H1 (cell line): ENCODE measurements at regions not wholly inside any gene's neighbourhood (a gene's known extent, or its start where the extent isn't known, plus 50 kb on each side); places are given as distances from the start of the nearest gene placed in this dataset.

Experiments
- CTCF ChIA-PET: fragments of 300-600 bp; sonication (Branson Sonifier 250); formaldehyde crosslinking; loops from one replicate; lab custom pipeline; 2021; ENCODE audit not compliant: partially characterized antibody; lab: Charles Lee
- POLR2A ChIA-PET: fragments of 300-600 bp; sonication (Branson Sonifier 250); formaldehyde crosslinking; loops from one replicate; lab custom pipeline; 2021; ENCODE audit warnings: inconsistent platforms; ENCODE audit not compliant: partially characterized antibody; lab: Charles Lee
- DNase-seq, 2 experiments: peaks; one replicate each; pipeline versions ENCODE4 v3.0.0 to v3.0.0-alpha.2; 2010 to 2022; ENCODE audit warnings: low spot score in 2 of 2, low read depth in 1 of 2, mixed read lengths in 1 of 2
- FAIRE-seq: peaks from 2 replicates; lab custom pipeline; 2011; peaks lifted over from hg19 to GRCh38; lab: Jason Lieb, UNC
- H2AFZ ChIP-seq: 2 replicates; pipeline ENCODE4 v1.8.1; 2012; ENCODE audit warnings: low read length, inconsistent platforms
- H2AK5ac ChIP-seq: 2 replicates; pipeline ENCODE4 v1.6.1; 2013; ENCODE audit warnings: low read depth, low read length
- H2BK120ac ChIP-seq: replicated peaks from 2 replicates; pipeline ENCODE3; 2013; ENCODE audit warnings: low read depth, low read length, inconsistent platforms
- H2BK12ac ChIP-seq: 2 replicates; pipeline ENCODE4 v1.6.1; 2013; ENCODE audit warnings: low read depth, low read length
- H2BK15ac ChIP-seq: 2 replicates; pipeline ENCODE4 v1.6.1; 2013; ENCODE audit warnings: low read length
- H2BK20ac ChIP-seq: 2 replicates; pipeline ENCODE4 v1.6.1; 2013; ENCODE audit warnings: low read length
- H2BK5ac ChIP-seq: 2 replicates; pipeline ENCODE4 v1.6.1; 2013; ENCODE audit warnings: low read depth, low read length
- H3K14ac ChIP-seq: 2 replicates; pipeline ENCODE4 v1.6.1; 2013; ENCODE audit warnings: inconsistent platforms; ENCODE audit not compliant: insufficient read length
- H3K18ac ChIP-seq: 2 replicates; pipeline ENCODE4 v1.6.1; 2013; ENCODE audit warnings: low read length; ENCODE audit errors: extremely low read depth
- H3K23ac ChIP-seq: 2 replicates; pipeline ENCODE4 v1.6.1; 2013; ENCODE audit warnings: inconsistent platforms; ENCODE audit not compliant: insufficient read length
- H3K23me2 ChIP-seq: 2 replicates; pipeline ENCODE4 v1.6.1; 2013; ENCODE audit warnings: low read depth, low read length
- H3K27ac ChIP-seq: 2 replicates; pipeline ENCODE4 v1.6.1; 2011; ENCODE audit warnings: low read depth, low read length, inconsistent platforms
- H3K27me3 ChIP-seq, 4 experiments: replicated peaks in 1 of 4; 1 replicate in 1 of 4; 2 replicates in 3 of 4; pipeline versions ENCODE4 v1.6.1 to v1.8.1; 2011 to 2013; ENCODE audit warnings: low read length in 3 of 4, mild to moderate bottlenecking in 3 of 4, inconsistent platforms in 2 of 4, mixed read lengths in 2 of 4, moderate library complexity in 1 of 4; ENCODE audit not compliant: control insufficient read depth in 3 of 4, insufficient read depth in 3 of 4; ENCODE audit errors: extremely low read depth in 1 of 4
- H3K36me3 ChIP-seq, 4 experiments: 2 replicates each; pipeline versions ENCODE4 v1.6.1 to v1.8.1; 2011 to 2013; ENCODE audit warnings: mild to moderate bottlenecking in 4 of 4, low read length in 3 of 4, moderate library complexity in 2 of 4, control low read depth in 1 of 4, inconsistent platforms in 1 of 4; ENCODE audit not compliant: insufficient read depth in 4 of 4, control insufficient read depth in 2 of 4
- H3K4ac ChIP-seq: replicated peaks from 2 replicates; pipeline ENCODE3; 2013; ENCODE audit warnings: low read length, low read depth, mixed read lengths, inconsistent platforms; ENCODE audit not compliant: insufficient read length
- H3K4me1 ChIP-seq, 4 experiments: replicated peaks in 1 of 4; 1 replicate in 1 of 4; 2 replicates in 3 of 4; pipeline versions ENCODE4 v1.6.1 to v1.8.1; 2011 to 2013; ENCODE audit warnings: low read length in 3 of 4, inconsistent platforms in 2 of 4, mixed read lengths in 1 of 4; ENCODE audit not compliant: insufficient read depth in 4 of 4, control insufficient read depth in 3 of 4
- H3K4me2 ChIP-seq, 2 experiments: 2 replicates each; pipeline versions ENCODE4 v1.6.1 to v1.8.1; 2011 to 2013; ENCODE audit warnings: low read depth in 2 of 2, low read length in 2 of 2, control low read depth in 1 of 2, inconsistent platforms in 1 of 2, mild to moderate bottlenecking in 1 of 2; ENCODE audit not compliant: insufficient read depth in 1 of 2
- H3K4me3 ChIP-seq, 4 experiments: fragments of 200-600, 300-600 bp in 1 of 4; sonication (generic), shearing (Covaris generic), sonication (Bioruptor Twin) in 1 of 4; 2 replicates each; pipeline versions ENCODE4 v1.5.1 to v1.8.1; 2011 to 2016; ENCODE audit warnings: low read length in 4 of 4, low read depth in 3 of 4, control low read depth in 2 of 4, inconsistent platforms in 2 of 4, mild to moderate bottlenecking in 2 of 4, mixed read lengths in 1 of 4, moderate library complexity in 1 of 4; ENCODE audit not compliant: insufficient read depth in 2 of 4; ENCODE audit errors: extremely low read depth in 1 of 4
- H3K56ac ChIP-seq: replicated peaks from 2 replicates; pipeline ENCODE3; 2013; ENCODE audit warnings: low read depth, mild to moderate bottlenecking, mixed read lengths, low read length, inconsistent platforms; ENCODE audit not compliant: insufficient read length
- H3K79me1 ChIP-seq: 2 replicates; pipeline ENCODE4 v1.6.1; 2013; ENCODE audit warnings: low read depth, low read length, control low read depth
- H3K79me2 ChIP-seq, 2 experiments: 2 replicates each; pipeline versions ENCODE4 v1.6.1 to v1.8.1; 2012 to 2013; ENCODE audit warnings: low read length in 2 of 2, mild to moderate bottlenecking in 2 of 2, inconsistent platforms in 1 of 2; ENCODE audit not compliant: insufficient read depth in 2 of 2, control insufficient read depth in 1 of 2
- H3K9ac ChIP-seq, 4 experiments: replicated peaks in 1 of 4; 1 replicate in 1 of 4; 2 replicates in 3 of 4; pipeline versions ENCODE4 v1.6.1 to v1.8.1; 2011 to 2013; ENCODE audit warnings: low read depth in 3 of 4, low read length in 3 of 4, control low read depth in 2 of 4, mild to moderate bottlenecking in 2 of 4, moderate library complexity in 2 of 4, inconsistent platforms in 1 of 4; ENCODE audit errors: extremely low read depth in 1 of 4
- H3K9me3 ChIP-seq, 2 experiments: 2 replicates each; pipeline versions ENCODE4 v1.6.1 to v1.8.1; 2012 to 2013; ENCODE audit warnings: mild to moderate bottlenecking in 2 of 2, moderate library complexity in 2 of 2, control low read depth in 1 of 2, inconsistent platforms in 1 of 2, low read depth in 1 of 2, low read length in 1 of 2, mixed read lengths in 1 of 2; ENCODE audit not compliant: insufficient read depth in 2 of 2
- H4K20me1 ChIP-seq, 2 experiments: replicated peaks in 1 of 2; 2 replicates each; pipeline versions ENCODE3 to v1.8.1; 2011 to 2013; ENCODE audit warnings: inconsistent platforms in 2 of 2, low read length in 2 of 2, mild to moderate bottlenecking in 1 of 2; ENCODE audit not compliant: insufficient read depth in 2 of 2, control insufficient read depth in 1 of 2
- H4K5ac ChIP-seq: 2 replicates; pipeline ENCODE4 v1.6.1; 2013; ENCODE audit warnings: low read length, low read depth, mixed read lengths, inconsistent platforms; ENCODE audit not compliant: insufficient read length
- H4K8ac ChIP-seq: 2 replicates; pipeline ENCODE4 v1.8.0; 2013; ENCODE audit warnings: mild to moderate bottlenecking, moderate library complexity, low read length, inconsistent platforms; ENCODE audit not compliant: insufficient read depth; ENCODE audit errors: extremely low read depth
- H4K91ac ChIP-seq: replicated peaks from 2 replicates; pipeline ENCODE3; 2013; ENCODE audit warnings: low read length, mixed read lengths, inconsistent platforms; ENCODE audit not compliant: insufficient read length
- BACH1 ChIP-seq: IDR thresholded peaks from 2 replicates; pipeline ENCODE4 v1.6.1; 2012; ENCODE audit warnings: low read length, improper control_type of control experiment
- EP300 ChIP-seq, 2 experiments: IDR thresholded peaks; 1 replicate in 1 of 2; 2 replicates in 1 of 2; pipeline ENCODE4 v1.6.1; 2011 to 2012; ENCODE audit warnings: low read depth in 2 of 2, low read length in 2 of 2, mild to moderate bottlenecking in 2 of 2, borderline replicate concordance in 1 of 2, inconsistent platforms in 1 of 2, moderate library complexity in 1 of 2
- GTF2F1 ChIP-seq: IDR thresholded peaks from 2 replicates; pipeline ENCODE4 v1.6.1; 2012; ENCODE audit warnings: low read depth, low read length, improper control_type of control experiment, borderline replicate concordance
- KDM4A ChIP-seq: IDR thresholded peaks from one replicate; pipeline ENCODE4 v1.7.1; 2012; ENCODE audit warnings: low read depth, mild to moderate bottlenecking, moderate library complexity, low read length, inconsistent platforms; ENCODE audit not compliant: severe bottlenecking
- KDM5A ChIP-seq: fragments of 200-600 bp; IDR thresholded peaks from 2 replicates; pipeline ENCODE4 v1.7.1; 2012; ENCODE audit warnings: mild to moderate bottlenecking, low read length, inconsistent platforms, mixed read lengths
- POLR2AphosphoS5 ChIP-seq: IDR thresholded peaks from 2 replicates; pipeline ENCODE4 v1.6.1; 2011; ENCODE audit warnings: low read depth, low read length
- SIRT6 ChIP-seq: IDR thresholded peaks from one replicate; pipeline ENCODE4 v1.7.1; 2012; ENCODE audit warnings: low read length, inconsistent platforms
- SIX5 ChIP-seq: IDR thresholded peaks from 2 replicates; pipeline ENCODE4 v1.6.1; 2011; ENCODE audit warnings: mild to moderate bottlenecking, low read depth, low read length
- TAF7 ChIP-seq: optimal IDR thresholded peaks from 2 replicates; pipeline ENCODE3; 2011; ENCODE audit warnings: low read depth, mild to moderate bottlenecking, inconsistent platforms, low read length, moderate library complexity, borderline replicate concordance
- TBP ChIP-seq: IDR thresholded peaks from 2 replicates; pipeline ENCODE4 v1.6.1; 2011; ENCODE audit warnings: low read depth, low read length, improper control_type of control experiment
- WGBS, 2 experiments: shearing (Covaris generic) in 1 of 2; methylation state at CpG; one replicate each; pipeline versions ENCODE4 v1.1.6 to v1.1.7; 2013 to 2015; ENCODE audit warnings: low lambda C conversion rate in 2 of 2, mixed read lengths in 2 of 2, inconsistent platforms in 1 of 2, low coverage in 1 of 2, missing lambda C conversion rate in 1 of 2; ENCODE audit not compliant: insufficient replicate concordance in 2 of 2, insufficient coverage in 1 of 2, insufficient read length in 1 of 2; ENCODE audit errors: extremely low coverage in 1 of 2, missing lambda C conversion rate in 1 of 2; 5-methylcytosine and 5-hydroxymethylcytosine counted together

DNA sequence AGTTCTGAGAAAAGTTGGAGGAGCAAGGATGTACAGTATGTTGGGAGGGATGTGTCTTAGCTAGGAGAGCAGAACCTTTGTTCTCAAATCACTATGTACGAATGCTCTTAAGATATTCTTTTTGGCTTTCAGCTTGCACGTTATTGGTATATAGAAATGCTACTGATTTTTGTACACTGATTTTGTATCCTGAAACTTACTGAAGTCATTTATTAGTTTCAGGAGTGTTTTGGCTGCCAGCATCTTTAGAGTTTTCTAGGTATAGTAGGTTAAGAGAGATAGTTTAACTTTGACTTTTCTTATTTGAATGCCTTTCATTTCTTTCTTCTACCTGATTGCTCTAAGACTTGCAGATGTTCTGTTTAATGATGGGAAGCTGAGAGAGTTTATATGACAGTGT is 442.8 kb upstream of the FBXO33 start:
- no peak overlapping the region for H2BK12ac ChIP-seq
- TF ChIP-seq TBP: no peak
- TF ChIP-seq EP300 (IDR thresholded peaks at IDR 0.05; ENCODE audit: borderline replicate concordance in 1 of 2, low read depth in 2 of 2, low read length in 2 of 2): no peak
- no peak for TF ChIP-seq TAF7
- no peak for TF ChIP-seq KDM5A
- TF ChIP-seq POLR2AphosphoS5: no peak
- TF ChIP-seq SIRT6: no peak
- no peak for TF ChIP-seq BACH1
- TF ChIP-seq KDM4A: no peak
- TF ChIP-seq GTF2F1: no peak
- TF ChIP-seq SIX5: no peak
- TF ChIP-seq, all 59 proteins: peak for 0
- no peak overlapping the region for H3K23ac ChIP-seq
- no peak overlapping the region for H2AK5ac ChIP-seq
- H3K27ac ChIP-seq: no peak overlapping the region
- no peak overlapping the region for H2BK15ac ChIP-seq
- no peaks in the 10 kb centered on the region for H3K79me2 ChIP-seq
- DNase-seq (no peak), FAIRE-seq (no peak)
- no peaks in the 10 kb centered on the region for H3K23me2 ChIP-seq
- no peak overlapping the region for H3K14ac ChIP-seq
- no peak overlapping the region for H4K5ac ChIP-seq
- H3K4me2 ChIP-seq: no peak overlapping the region
- no peak overlapping the region for H3K56ac ChIP-seq
- no peak overlapping the region for H2BK5ac ChIP-seq
- no peak overlapping the region for H3K9ac ChIP-seq
- peaks cover 0 to 8% (median 2%) of the 10 kb centered on the region in 4 experiments; a peak in 3 of 7 replicates for H3K4me1 ChIP-seq
- 93% methylated on average over 2 of the region's 2 CpGs; no CpG with 5 or more reads in 1 of the 2 experiments for WGBS, 2 experiments
- no peak overlapping the region for H3K18ac ChIP-seq
- H3K4me3 ChIP-seq: no peak overlapping the region
- POLR2A ChIA-PET: no interaction called here
- H2AFZ ChIP-seq: no peak overlapping the region
- H3K4ac ChIP-seq: no peak overlapping the region
- H4K8ac ChIP-seq: no peak overlapping the region
- H3K36me3 ChIP-seq: no peaks in the 10 kb centered on the region
- no peaks in the 10 kb centered on the region for H3K9me3 ChIP-seq
- H4K91ac ChIP-seq: no peak overlapping the region
- H3K27me3 ChIP-seq: no peaks in the 10 kb centered on the region
- H2BK20ac ChIP-seq: no peak overlapping the region
- H4K20me1 ChIP-seq: no peaks in the 10 kb centered on the region
- CTCF ChIA-PET: no interaction called here
- no peaks in the 10 kb centered on the region for H3K79me1 ChIP-seq
- H2BK120ac ChIP-seq: no peak overlapping the region
